Karpas-422 (cell line): ENCODE measurements at regions not wholly inside any gene's neighbourhood (a gene's known extent, or its start where the extent isn't known, plus 50 kb on each side); places are given as distances from the start of the nearest gene placed in this dataset.

Source experiments
- DNase-seq: peaks from one replicate; pipeline ENCODE4 v3.0.0-alpha.2; 2015
- H2AFZ ChIP-seq: fragments of 200-600 bp; sonication (generic); 2 replicates; pipeline ENCODE4 v1.6.1; 2014; ENCODE audit warnings: antibody characterized with exemption, low read length, mixed read lengths
- H3K27ac ChIP-seq: fragments of 200-600 bp; sonication (generic); 2 replicates; pipeline ENCODE4 v1.5.1; 2014; ENCODE audit warnings: mild to moderate bottlenecking, low read length, moderate library complexity
- H3K27me3 ChIP-seq: fragments of 200-600 bp; sonication (generic); 2 replicates; pipeline ENCODE4 v1.6.1; 2014; ENCODE audit warnings: low read length, mixed read lengths
- H3K36me3 ChIP-seq: fragments of 200-600 bp; sonication (generic); 2 replicates; pipeline ENCODE4 v1.6.1; 2014; ENCODE audit warnings: low read length, mixed read lengths; ENCODE audit not compliant: insufficient read depth
- H3K4me1 ChIP-seq: fragments of 200-600 bp; sonication (generic); 2 replicates; pipeline ENCODE4 v1.6.1; 2014; ENCODE audit warnings: mild to moderate bottlenecking, low read length, mixed read lengths
- H3K4me2 ChIP-seq: fragments of 200-600 bp; sonication (generic); 2 replicates; pipeline ENCODE4 v1.6.1; 2014; ENCODE audit warnings: low read length, low read depth, mild to moderate bottlenecking; ENCODE audit not compliant: poor library complexity, severe bottlenecking
- H3K4me3 ChIP-seq: fragments of 200-600 bp; sonication (generic); 2 replicates; pipeline ENCODE4 v1.5.1; 2014; ENCODE audit warnings: mild to moderate bottlenecking, antibody characterized with exemption, low read length, mixed read lengths
- H3K79me2 ChIP-seq: fragments of 200-600 bp; sonication (generic); 2 replicates; pipeline ENCODE4 v1.6.1; 2014; ENCODE audit warnings: mild to moderate bottlenecking, low read length, mixed read lengths
- H3K9ac ChIP-seq: fragments of 200-600 bp; sonication (generic); 2 replicates; pipeline ENCODE4 v1.6.0; 2014; ENCODE audit warnings: low read length
- H3K9me2 ChIP-seq: fragments of 200-600 bp; sonication (generic), shearing (Covaris generic); replicated peaks from 2 replicates; pipeline ENCODE4 v1.6.0; 2014; ENCODE audit warnings: mild to moderate bottlenecking, low read length, moderate library complexity; ENCODE audit not compliant: insufficient read depth
- H3K9me3 ChIP-seq: fragments of 300-700, 200-600 bp; sonication (generic); 2 replicates; pipeline ENCODE4 v1.6.1; 2014; ENCODE audit warnings: low read length, mixed read lengths
- H4K20me1 ChIP-seq: fragments of 200-600 bp; sonication (generic); 2 replicates; pipeline ENCODE4 v1.6.1; 2014; ENCODE audit warnings: mild to moderate bottlenecking, antibody characterized with exemption, low read length, low read depth; ENCODE audit not compliant: insufficient read depth

DNA sequence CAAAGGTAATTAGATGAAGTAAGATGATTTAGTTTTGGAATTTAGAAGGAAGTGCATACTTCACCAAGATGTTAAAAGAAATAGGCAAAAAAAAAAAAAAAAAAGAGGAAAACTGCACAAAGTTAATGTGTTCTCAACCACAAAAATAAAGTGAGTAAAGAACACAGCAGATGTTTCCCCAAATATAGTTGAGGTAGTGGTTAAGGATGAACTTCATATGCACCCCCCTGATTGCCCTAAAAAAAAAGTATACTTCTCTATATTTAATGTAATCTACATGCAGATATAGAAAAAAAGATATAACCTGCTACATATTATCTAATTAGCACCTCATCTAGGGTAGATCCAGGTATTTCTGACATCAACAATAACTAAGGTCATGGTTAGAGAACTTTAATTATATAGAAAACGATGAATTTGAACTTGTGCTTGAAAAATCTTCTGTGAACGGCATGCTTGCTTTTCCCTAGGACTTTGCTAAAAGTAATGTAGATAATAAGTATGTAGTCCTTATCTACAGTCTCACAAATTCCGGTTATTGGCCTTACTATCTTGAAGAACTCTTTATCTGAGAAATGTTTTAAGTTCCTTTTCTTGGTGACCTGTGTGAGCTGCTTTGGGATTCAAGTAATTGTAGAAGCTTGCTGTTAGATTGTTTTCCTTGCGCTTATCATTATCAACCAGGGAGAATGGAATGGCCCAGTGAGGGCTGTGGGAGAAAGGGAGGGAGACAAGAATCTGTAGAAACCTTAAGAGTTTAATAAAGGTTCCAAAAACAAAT, 70.1 kb upstream of the LRRC7 start:
- no peaks in the 10 kb centered on the region for H3K36me3 ChIP-seq
- H2AFZ ChIP-seq = no peak overlapping the region
- no peaks in the 10 kb centered on the region for H3K79me2 ChIP-seq
- H4K20me1 ChIP-seq = no peaks in the 10 kb centered on the region
- no peaks in the 10 kb centered on the region for H3K9me3 ChIP-seq
- no peaks in the 10 kb centered on the region for H3K4me1 ChIP-seq
- H3K4me3 ChIP-seq = no peak overlapping the region
- DNase-seq = no peak
- H3K9me2 ChIP-seq = no peaks in the 10 kb centered on the region
- H3K27ac ChIP-seq = no peak overlapping the region
- H3K9ac ChIP-seq = no peak overlapping the region
- H3K27me3 ChIP-seq = no peaks in the 10 kb centered on the region
- no peak overlapping the region for H3K4me2 ChIP-seq

DNA sequence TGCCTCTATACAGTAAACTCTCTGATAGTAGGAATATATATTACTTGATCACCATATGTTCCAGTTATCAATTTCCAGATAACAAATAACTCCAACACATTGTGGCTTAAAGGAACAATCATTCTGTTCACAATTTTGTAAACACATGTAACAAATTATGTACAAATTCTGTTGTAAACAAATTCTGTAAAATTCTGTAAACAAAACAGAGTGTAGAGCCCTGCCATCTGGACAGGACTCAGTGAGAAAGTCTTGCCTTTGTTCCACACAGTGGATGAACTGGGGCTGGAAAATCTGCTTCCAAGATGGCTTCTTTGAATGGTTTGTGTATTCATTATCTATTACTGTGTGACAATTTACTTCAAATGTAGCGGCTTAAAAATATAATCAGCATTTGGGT, 69.0 kb upstream of the LRRC7 start:
- Histone ChIP-seq H3K4me1 (no peaks in the 10 kb centered on the region), H3K9me2 (no peaks in the 10 kb centered on the region), H3K27me3 (no peaks in the 10 kb centered on the region), H3K4me3 (no peak overlapping the region), H3K36me3 (no peaks in the 10 kb centered on the region), H4K20me1 (no peaks in the 10 kb centered on the region), H3K79me2 (no peaks in the 10 kb centered on the region), H2AFZ (no peak overlapping the region), H3K9me3 (no peaks in the 10 kb centered on the region), H3K9ac (no peak overlapping the region), H3K4me2 (no peak overlapping the region), H3K27ac (no peak overlapping the region)
- DNase-seq = no peak

DNA sequence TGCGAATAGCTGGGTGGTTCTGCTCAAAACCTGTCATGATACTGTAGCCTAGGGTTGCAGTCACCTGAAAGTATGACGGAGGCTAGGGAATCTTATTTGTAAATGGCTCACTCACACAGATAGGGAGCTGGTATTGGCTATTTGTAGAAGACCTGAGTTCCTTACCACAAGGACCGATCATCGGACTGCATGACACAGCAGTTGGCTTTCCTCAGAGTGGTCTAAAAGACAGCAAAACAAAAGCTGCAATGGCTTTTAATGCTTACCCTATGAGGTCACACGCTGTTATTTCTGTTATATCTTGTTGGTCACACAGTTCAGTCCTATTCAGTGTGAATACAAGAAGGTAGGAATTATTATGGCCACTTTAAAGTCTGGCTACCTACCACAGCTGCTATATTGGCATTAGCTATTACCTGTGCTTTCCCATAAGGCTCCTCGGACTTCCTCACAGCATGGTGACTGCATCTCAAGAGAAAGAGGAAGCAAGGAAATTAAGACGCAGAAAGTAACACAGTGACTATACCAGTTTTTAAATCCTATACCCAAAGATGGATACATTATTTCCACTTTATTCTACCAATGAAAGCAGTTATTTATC, 68.4 kb upstream of the LRRC7 start:
- H3K4me1 ChIP-seq = no peaks in the 10 kb centered on the region
- no peaks in the 10 kb centered on the region for H4K20me1 ChIP-seq
- H2AFZ ChIP-seq = no peak overlapping the region

DNA sequence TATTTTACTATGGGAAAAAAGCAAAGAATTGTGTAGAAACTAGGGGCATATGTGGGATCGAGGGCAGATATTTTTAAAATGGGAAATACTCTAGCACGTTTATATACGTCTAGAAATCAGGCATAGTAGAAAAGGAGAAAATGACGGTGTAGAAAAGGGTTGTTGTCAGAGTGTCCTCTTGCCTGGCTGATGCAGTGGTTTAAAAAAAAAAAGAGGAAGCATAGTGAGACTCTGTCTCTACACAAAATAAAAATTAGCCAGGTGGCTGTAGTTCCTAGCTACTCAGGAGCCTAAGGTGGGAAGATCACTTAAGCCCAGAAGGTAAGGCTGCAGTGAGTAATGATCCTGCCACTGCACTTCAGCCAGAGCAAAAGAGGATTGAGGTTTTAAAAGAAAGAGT, 64.7 kb upstream of the LRRC7 start:
- no peaks in the 10 kb centered on the region for H4K20me1 ChIP-seq
- no peak overlapping the region for H3K4me3 ChIP-seq
- no peak overlapping the region for H3K27ac ChIP-seq
- H3K9me2 ChIP-seq = no peaks in the 10 kb centered on the region
- DNase-seq = no peak
- H3K36me3 ChIP-seq = no peaks in the 10 kb centered on the region
- H3K9ac ChIP-seq = no peak overlapping the region
- H3K9me3 ChIP-seq = no peaks in the 10 kb centered on the region
- no peak overlapping the region for H3K4me2 ChIP-seq
- H3K4me1 ChIP-seq = no peaks in the 10 kb centered on the region
- no peaks in the 10 kb centered on the region for H3K79me2 ChIP-seq
- no peak overlapping the region for H2AFZ ChIP-seq
- no peaks in the 10 kb centered on the region for H3K27me3 ChIP-seq

More for the DNA sequence above, 68.4 kb upstream of the LRRC7 start:
- H3K79me2 ChIP-seq = no peaks in the 10 kb centered on the region
- H3K9ac ChIP-seq = no peak overlapping the region
- no peak for DNase-seq
- H3K4me2 ChIP-seq = no peak overlapping the region
- H3K9me2 ChIP-seq = no peaks in the 10 kb centered on the region
- no peak overlapping the region for H3K4me3 ChIP-seq
- H3K9me3 ChIP-seq = no peaks in the 10 kb centered on the region
- no peak overlapping the region for H3K27ac ChIP-seq
- H3K27me3 ChIP-seq = no peaks in the 10 kb centered on the region
- no peaks in the 10 kb centered on the region for H3K36me3 ChIP-seq

DNA sequence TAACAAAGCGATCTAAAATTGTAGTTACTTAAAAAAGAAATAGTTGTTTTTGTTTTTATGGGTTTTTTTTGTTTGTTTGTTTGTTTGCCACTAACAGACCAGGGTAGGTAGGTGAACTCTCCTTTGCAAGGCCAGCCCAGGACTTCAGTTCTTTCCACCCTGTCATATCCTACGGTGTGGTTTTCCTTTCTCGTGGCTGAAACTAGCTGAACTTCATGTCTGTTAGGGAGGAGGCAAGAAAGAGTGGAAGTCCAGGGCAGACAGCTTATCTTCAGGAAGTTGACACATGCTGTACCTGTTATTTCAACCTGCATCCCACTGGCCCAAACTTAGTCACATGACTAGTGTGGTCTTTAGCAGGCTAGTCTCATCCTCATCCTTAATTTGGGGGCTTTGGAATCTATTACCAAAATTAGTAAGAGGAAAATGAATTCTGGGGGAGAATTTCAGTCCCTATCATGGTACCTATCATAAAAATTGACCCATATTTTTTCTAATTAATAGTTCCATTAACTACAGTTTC, 62.9 kb upstream of the LRRC7 start:
- Histone ChIP-seq H4K20me1 (no peaks in the 10 kb centered on the region), H3K9me3 (peaks cover under 1% of the 10 kb centered on the region; the same call in 1 of the 2 replicates)

DNA sequence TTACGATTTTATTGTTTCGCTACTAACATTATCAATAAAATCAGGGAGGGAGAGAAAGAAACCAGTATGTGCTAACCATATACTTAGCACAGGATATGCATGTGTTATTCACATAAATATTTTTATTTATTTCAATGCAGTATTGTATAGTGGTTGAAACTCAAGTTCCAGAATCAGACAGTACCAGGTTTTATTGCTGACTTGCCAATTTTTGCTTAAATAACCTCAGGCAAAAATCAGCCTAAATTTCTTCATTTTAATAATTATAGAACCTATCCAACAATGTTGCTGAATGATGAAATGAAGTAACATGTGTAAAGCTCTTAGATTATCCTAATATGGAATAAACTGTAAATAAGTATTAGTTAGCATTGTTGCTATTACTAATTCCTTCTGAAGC, 61.4 kb upstream of the LRRC7 start:
- Histone ChIP-seq H3K9me3 (peaks cover 3% of the 10 kb centered on the region; the same call in 1 of the 2 replicates), H3K9me2 (no peaks in the 10 kb centered on the region), H2AFZ (no peak overlapping the region), H3K9ac (no peak overlapping the region), H3K4me1 (no peaks in the 10 kb centered on the region), H3K27ac (no peak overlapping the region), H3K4me3 (no peak overlapping the region), H3K36me3 (no peaks in the 10 kb centered on the region), H3K79me2 (no peaks in the 10 kb centered on the region), H3K27me3 (no peaks in the 10 kb centered on the region), H3K4me2 (no peak overlapping the region), H4K20me1 (no peaks in the 10 kb centered on the region)
- DNase-seq = no peak

More for the DNA sequence above, 62.9 kb upstream of the LRRC7 start:
- H3K27me3 ChIP-seq = no peaks in the 10 kb centered on the region
- H3K9ac ChIP-seq = no peak overlapping the region
- no peaks in the 10 kb centered on the region for H3K79me2 ChIP-seq
- no peaks in the 10 kb centered on the region for H3K9me2 ChIP-seq
- H3K4me3 ChIP-seq = no peak overlapping the region
- H3K36me3 ChIP-seq = no peaks in the 10 kb centered on the region
- no peaks in the 10 kb centered on the region for H3K4me1 ChIP-seq
- H3K4me2 ChIP-seq = no peak overlapping the region
- no peak overlapping the region for H2AFZ ChIP-seq
- H3K27ac ChIP-seq = no peak overlapping the region
- DNase-seq = no peak

DNA sequence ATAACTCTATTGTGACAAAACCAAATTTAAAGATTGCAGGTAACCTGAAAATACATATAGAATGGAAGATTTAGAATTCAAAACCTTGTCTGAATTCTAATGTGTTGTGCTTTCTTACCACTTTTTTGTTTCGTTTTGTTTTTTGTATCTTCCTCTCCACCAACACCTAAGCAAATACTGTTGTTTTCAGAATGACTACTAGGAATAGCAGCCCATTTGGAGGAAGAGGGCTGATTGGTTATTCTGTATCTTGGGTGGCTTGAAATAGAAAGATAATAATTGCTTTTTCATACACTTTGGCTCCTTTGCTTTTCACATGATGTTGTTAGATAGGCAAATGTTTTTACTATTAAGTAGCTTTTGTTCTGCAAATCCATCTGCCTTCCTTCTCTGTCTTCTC, 61.0 kb upstream of the LRRC7 start:
- Histone ChIP-seq H3K4me1 (no peaks in the 10 kb centered on the region), H3K4me3 (no peak overlapping the region), H4K20me1 (no peaks in the 10 kb centered on the region), H3K27ac (no peak overlapping the region), H2AFZ (no peak overlapping the region), H3K36me3 (no peaks in the 10 kb centered on the region), H3K9ac (no peak overlapping the region), H3K9me2 (no peaks in the 10 kb centered on the region), H3K79me2 (no peaks in the 10 kb centered on the region), H3K9me3 (peaks cover 3% of the 10 kb centered on the region; the same call in 1 of the 2 replicates), H3K4me2 (no peak overlapping the region), H3K27me3 (no peaks in the 10 kb centered on the region)
- no peak for DNase-seq

DNA sequence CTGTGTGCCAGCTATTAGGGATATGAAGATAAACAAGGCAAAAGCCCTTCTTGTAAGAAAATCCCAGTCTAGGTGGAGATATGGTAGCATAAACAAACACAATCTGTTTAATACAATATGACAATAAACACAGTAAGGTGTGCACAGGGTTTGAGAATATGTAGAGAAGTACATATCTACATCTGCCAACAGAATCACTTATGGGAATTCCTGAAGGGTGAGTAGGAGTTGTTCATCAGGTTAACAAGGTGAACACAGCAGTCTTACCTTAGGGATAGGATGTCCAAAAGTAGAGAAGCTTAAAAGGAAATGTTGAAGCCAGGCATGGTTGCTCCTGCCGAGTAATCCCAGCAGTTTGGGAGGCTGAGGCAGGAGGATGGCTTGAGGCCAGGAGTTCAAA, 57.7 kb upstream of the LRRC7 start:
- H3K27ac ChIP-seq = no peak overlapping the region

More for the DNA sequence above, 57.7 kb upstream of the LRRC7 start:
- Histone ChIP-seq H3K9me3 (peaks cover 3% of the 10 kb centered on the region; the same call in 1 of the 2 replicates), H3K9me2 (no peaks in the 10 kb centered on the region), H3K9ac (no peak overlapping the region), H3K4me2 (no peak overlapping the region), H3K27me3 (no peaks in the 10 kb centered on the region), H3K79me2 (no peaks in the 10 kb centered on the region), H4K20me1 (no peaks in the 10 kb centered on the region), H3K4me1 (no peaks in the 10 kb centered on the region), H3K36me3 (no peaks in the 10 kb centered on the region), H3K4me3 (no peak overlapping the region), H2AFZ (no peak overlapping the region)
- DNase-seq = no peak
